K562 (cell line): ENCODE measurements at regions not wholly inside any gene's neighbourhood (a gene's known extent, or its start where the extent isn't known, plus 50 kb on each side); places are given as distances from the start of the nearest gene placed in this dataset.

ENCODE experiments used
- CTCF ChIP-seq, 3 experiments: IDR thresholded peaks in 2 of 3; conservative IDR thresholded peaks in 1 of 3; 2 replicates each; pipeline ENCODE4 v1.5.1; 2011 to 2012; ENCODE audit warnings: low read length in 3 of 3, mild to moderate bottlenecking in 3 of 3, control low read depth in 2 of 3, improper control_type of control experiment in 1 of 3, inconsistent platforms in 1 of 3, low read depth in 1 of 3, mixed read lengths in 1 of 3, moderate library complexity in 1 of 3; ENCODE audit not compliant: insufficient read depth in 2 of 3
- FOSL1 ChIP-seq: fragments of 200-800 bp; sonication (Bioruptor generic); conservative IDR thresholded peaks from 2 replicates; pipeline ENCODE4 v1.6.1; 2016; ENCODE audit warnings: missing genetic modification characterization, missing compliant biosample characterization
- FOXK1 ChIP-seq: sonication (generic); formaldehyde crosslinking; IDR thresholded peaks from 2 replicates; pipeline ENCODE4 v1.8.0; 2022; ENCODE audit warnings: missing genetic modification reagents, mild to moderate bottlenecking, borderline replicate concordance
- MLX ChIP-seq, 2 experiments: fragments of 450-650 bp in 1 of 2; sonication (generic) in 1 of 2; formaldehyde crosslinking; conservative IDR thresholded peaks; 2 replicates each; pipeline versions ENCODE4 v1.4.0 to v1.8.1; 2020 to 2022; ENCODE audit warnings: mild to moderate bottlenecking in 1 of 2, missing genetic modification reagents in 1 of 2
- POLR2A ChIP-seq: fragments of 450-650 bp; conservative IDR thresholded peaks from 2 replicates; pipeline ENCODE4 v1.6.1; 2016
- RCOR1 ChIP-seq, 2 experiments: IDR thresholded peaks; 2 replicates each; pipeline ENCODE4 v1.6.1; 2012; ENCODE audit warnings: low read depth in 2 of 2, low read length in 2 of 2, borderline replicate concordance in 1 of 2, improper control_type of control experiment in 1 of 2
- ZBTB34 ChIP-seq: fragments of 250-450 bp; sonication (Bioruptor Pico); IDR thresholded peaks from 2 replicates; pipeline ENCODE4 v1.8.0; 2021; ENCODE audit warnings: mild to moderate bottlenecking, moderate library complexity
- ZFP30 ChIP-seq: fragments of 250-450 bp; sonication (Bioruptor Pico); IDR thresholded peaks from 2 replicates; pipeline ENCODE4 v1.8.0; 2022; ENCODE audit warnings: moderate library complexity, mild to moderate bottlenecking, inconsistent platforms, borderline replicate concordance
- ZNF146 ChIP-seq: IDR thresholded peaks from one replicate; pipeline ENCODE4 v1.6.1; 2018; ENCODE audit warnings: missing compliant biosample characterization; ENCODE audit not compliant: unreplicated experiment

GRCh38 chr21:23644768-23645167 is 1962.5 kb downstream of the MRPL39 start:
- no peak for TF ChIP-seq FOSL1 (tag)
- TF ChIP-seq CTCF (IDR thresholded peaks at IDR 0.05 in 2 of 3, conservative IDR thresholded peaks at IDR 0.05 in 1 of 3; ENCODE audit: insufficient read depth in 2 of 3, low read depth in 1 of 3, low read length in 3 of 3) = no peak
- no peak for TF ChIP-seq ZNF146
- TF ChIP-seq MLX (CRISPR knock-in tag; conservative IDR thresholded peaks at IDR 0.05) = no peak
- no peak for TF ChIP-seq FOXK1 (CRISPR knock-in tag)
- no peak for TF ChIP-seq RCOR1 (IDR thresholded peaks at IDR 0.05; ENCODE audit: borderline replicate concordance in 1 of 2, low read depth in 2 of 2, low read length in 2 of 2)
- no peak for TF ChIP-seq ZFP30 (CRISPR knock-in tag)
- no peak for TF ChIP-seq POLR2A
- TF ChIP-seq ZBTB34 (CRISPR knock-in tag) = no peak
